ENCODE measurements at regions not wholly inside any gene's neighbourhood (a gene's known extent, or its start where the extent isn't known, plus 50 kb on each side); places are given as distances from the start of the nearest gene placed in this dataset.

- TF ChIP-seq, protein P1, sequence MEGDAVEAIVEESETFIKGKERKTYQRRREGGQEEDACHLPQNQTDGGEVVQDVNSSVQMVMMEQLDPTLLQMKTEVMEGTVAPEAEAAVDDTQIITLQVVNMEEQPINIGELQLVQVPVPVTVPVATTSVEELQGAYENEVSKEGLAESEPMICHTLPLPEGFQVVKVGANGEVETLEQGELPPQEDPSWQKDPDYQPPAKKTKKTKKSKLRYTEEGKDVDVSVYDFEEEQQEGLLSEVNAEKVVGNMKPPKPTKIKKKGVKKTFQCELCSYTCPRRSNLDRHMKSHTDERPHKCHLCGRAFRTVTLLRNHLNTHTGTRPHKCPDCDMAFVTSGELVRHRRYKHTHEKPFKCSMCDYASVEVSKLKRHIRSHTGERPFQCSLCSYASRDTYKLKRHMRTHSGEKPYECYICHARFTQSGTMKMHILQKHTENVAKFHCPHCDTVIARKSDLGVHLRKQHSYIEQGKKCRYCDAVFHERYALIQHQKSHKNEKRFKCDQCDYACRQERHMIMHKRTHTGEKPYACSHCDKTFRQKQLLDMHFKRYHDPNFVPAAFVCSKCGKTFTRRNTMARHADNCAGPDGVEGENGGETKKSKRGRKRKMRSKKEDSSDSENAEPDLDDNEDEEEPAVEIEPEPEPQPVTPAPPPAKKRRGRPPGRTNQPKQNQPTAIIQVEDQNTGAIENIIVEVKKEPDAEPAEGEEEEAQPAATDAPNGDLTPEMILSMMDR (conservative IDR thresholded peaks at IDR 0.05; ENCODE audit: low read length): no peak
- TF ChIP-seq EZH2phosphoT487 (IDR thresholded peaks at IDR 0.05; ENCODE audit: borderline replicate concordance, low read depth, low read length): no peak
Observed at GRCh38 chr3:161740421-161740820, 243.8 kb downstream of the OTOL1 start.

Data from OCI-LY7 (cell line).